GM19452 (cell line): ENCODE measurements at regions not wholly inside any gene's neighbourhood (a gene's known extent, or its start where the extent isn't known, plus 50 kb on each side); places are given as distances from the start of the nearest gene placed in this dataset.

Source experiments
- ATAC-seq: cut with Tn5 transposase; IDR thresholded peaks from one replicate; pipeline ENCODE4 v1.9.1; 2021; ENCODE audit not compliant: unreplicated experiment

GRCh38 chr6:16978686-16979085 lies 123.2 kb upstream of the STMND1 start:
- no peak for ATAC-seq

GRCh38 chr6:16976385-16977183 lies 125.3 kb upstream of the STMND1 start:
- ATAC-seq, result no peak

GRCh38 chr6:16974704-16975359 lies 127.0 kb upstream of the STMND1 start:
- ATAC-seq, result no peak

- no peak for ATAC-seq
These were observed 127.5 kb upstream of the STMND1 start for GRCh38 chr6:16974387-16974673.

GRCh38 chr6:16973545-16974386 lies 128.1 kb upstream of the STMND1 start:
- no peak for ATAC-seq

- ATAC-seq, result no peak
These were observed 128.8 kb upstream of the STMND1 start for GRCh38 chr6:16973051-16973450.

- ATAC-seq, result no peak
These were observed 129.3 kb upstream of the STMND1 start for GRCh38 chr6:16972535-16972934.

GRCh38 chr6:16969699-16970655 lies 131.9 kb upstream of the STMND1 start:
- ATAC-seq, result no peak

- no peak for ATAC-seq
These were observed 133.7 kb upstream of the STMND1 start for GRCh38 chr6:16968101-16968500.

GRCh38 chr6:16967470-16967817 lies 134.4 kb upstream of the STMND1 start:
- ATAC-seq, result no peak

GRCh38 chr6:16966791-16967469 lies 134.9 kb upstream of the STMND1 start:
- no peak for ATAC-seq

GRCh38 chr6:16965689-16966088 lies 136.2 kb upstream of the STMND1 start:
- no peak for ATAC-seq

GRCh38 chr6:16964553-16965499 lies 137.0 kb upstream of the STMND1 start:
- ATAC-seq, result peak; percentile 72

- ATAC-seq, result no peak
These were observed 140.3 kb upstream of the STMND1 start for GRCh38 chr6:16961577-16961976.

GRCh38 chr6:16959789-16960188 lies 142.1 kb upstream of the STMND1 start:
- ATAC-seq, result no peak

- no peak for ATAC-seq
These were observed 145.5 kb upstream of the STMND1 start for GRCh38 chr6:16956361-16956760.

GRCh38 chr6:16955899-16956298 lies 146.0 kb upstream of the STMND1 start:
- no peak for ATAC-seq

GRCh38 chr6:16953905-16954304 lies 147.9 kb upstream of the STMND1 start:
- ATAC-seq, result no peak

- ATAC-seq, result no peak
These were observed 148.4 kb upstream of the STMND1 start for GRCh38 chr6:16953446-16953845.
